GM12865 (cell line): ENCODE measurements at regions not wholly inside any gene's neighbourhood (a gene's known extent, or its start where the extent isn't known, plus 50 kb on each side); places are given as distances from the start of the nearest gene placed in this dataset.

Experiments
- DNase-seq: peaks from one replicate; pipeline ENCODE4 v3.0.0; 2010; ENCODE audit warnings: low read depth
- H3K4me3 ChIP-seq: 2 replicates; pipeline ENCODE4 v1.5.1; 2011; ENCODE audit warnings: mild to moderate bottlenecking, low read depth, low read length, control low read depth
- CTCF ChIP-seq: IDR thresholded peaks from 2 replicates; pipeline ENCODE4 v1.5.1; 2011; ENCODE audit warnings: low read length, control low read depth, low read depth, inconsistent platforms; ENCODE audit not compliant: insufficient read depth; ENCODE audit errors: missing control alignments

GRCh38 chr14:97456462-97456861, 659.3 kb downstream of the VRK1 start:
- no peak for DNase-seq
- H3K4me3 ChIP-seq: peak overlapping the region; percentile 46
- no peak for TF ChIP-seq CTCF

GRCh38 chr14:97456958-97457357, 659.8 kb downstream of the VRK1 start:
- no peak for TF ChIP-seq CTCF
- DNase-seq: peak; percentile 83
- peak overlapping the region; percentile 46 for H3K4me3 ChIP-seq

GRCh38 chr14:97457575-97458085, 660.4 kb downstream of the VRK1 start:
- peak overlapping the region; percentile 46 for H3K4me3 ChIP-seq
- no peak for DNase-seq
- TF ChIP-seq CTCF: no peak

GRCh38 chr14:97458255-97458654, 661.1 kb downstream of the VRK1 start:
- H3K4me3 ChIP-seq: peak overlapping the region; percentile 46
- DNase-seq: no peak

GRCh38 chr14:97458661-97459579, 661.7 kb downstream of the VRK1 start:
- TF ChIP-seq CTCF: no peak
- H3K4me3 ChIP-seq: no peak overlapping the region
- peak; percentile 63 for DNase-seq

More at GRCh38 chr14:97458255-97458654, 661.1 kb downstream of the VRK1 start:
- no peak for TF ChIP-seq CTCF

- no peak for DNase-seq
- TF ChIP-seq CTCF: no peak
- no peak overlapping the region for H3K4me3 ChIP-seq
These were observed 664.9 kb downstream of the VRK1 start for GRCh38 chr14:97462081-97462480.
